M059J (cell line): ENCODE measurements at regions not wholly inside any gene's neighbourhood (a gene's known extent, or its start where the extent isn't known, plus 50 kb on each side); places are given as distances from the start of the nearest gene placed in this dataset.
"Not testable (repeated sequence)": the region's sequence is repeated elsewhere in the genome, so short reads cannot be mapped to it uniquely, and the experiment has no call there.

Experiments
- DNase-seq: peaks from one replicate; pipeline ENCODE4 v3.0.0-alpha.2; 2012; ENCODE audit warnings: low read depth

DNA sequence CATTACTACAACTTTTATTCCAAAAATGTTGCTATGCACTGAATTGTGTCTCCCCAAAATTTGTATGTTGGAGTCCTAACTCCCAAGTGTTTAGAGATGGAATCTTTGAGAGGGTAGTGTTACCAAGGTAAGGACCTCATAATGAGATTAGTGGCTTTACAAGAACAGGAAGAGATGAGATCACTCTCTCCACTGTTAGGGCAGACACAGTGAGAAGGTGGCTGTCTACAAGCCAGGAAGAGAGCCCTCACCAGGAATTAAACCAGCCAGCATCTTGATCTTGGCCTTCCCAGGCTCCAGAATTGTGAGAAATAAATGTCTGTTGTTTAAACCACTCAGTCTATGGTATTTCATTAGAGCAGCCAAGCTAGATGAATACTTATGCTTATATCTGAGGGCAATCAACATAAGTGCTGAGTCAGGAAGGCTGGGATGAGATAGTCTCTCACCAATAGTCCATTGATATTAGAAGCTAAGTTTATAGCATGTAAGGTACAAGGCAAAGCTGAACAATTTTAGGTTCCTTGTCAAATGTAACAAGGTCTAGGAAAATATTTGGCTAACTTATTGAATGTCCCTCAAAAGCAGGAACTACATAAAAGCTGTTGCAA lies 317.6 kb upstream of the REG3G start:
- no peak for DNase-seq

DNA sequence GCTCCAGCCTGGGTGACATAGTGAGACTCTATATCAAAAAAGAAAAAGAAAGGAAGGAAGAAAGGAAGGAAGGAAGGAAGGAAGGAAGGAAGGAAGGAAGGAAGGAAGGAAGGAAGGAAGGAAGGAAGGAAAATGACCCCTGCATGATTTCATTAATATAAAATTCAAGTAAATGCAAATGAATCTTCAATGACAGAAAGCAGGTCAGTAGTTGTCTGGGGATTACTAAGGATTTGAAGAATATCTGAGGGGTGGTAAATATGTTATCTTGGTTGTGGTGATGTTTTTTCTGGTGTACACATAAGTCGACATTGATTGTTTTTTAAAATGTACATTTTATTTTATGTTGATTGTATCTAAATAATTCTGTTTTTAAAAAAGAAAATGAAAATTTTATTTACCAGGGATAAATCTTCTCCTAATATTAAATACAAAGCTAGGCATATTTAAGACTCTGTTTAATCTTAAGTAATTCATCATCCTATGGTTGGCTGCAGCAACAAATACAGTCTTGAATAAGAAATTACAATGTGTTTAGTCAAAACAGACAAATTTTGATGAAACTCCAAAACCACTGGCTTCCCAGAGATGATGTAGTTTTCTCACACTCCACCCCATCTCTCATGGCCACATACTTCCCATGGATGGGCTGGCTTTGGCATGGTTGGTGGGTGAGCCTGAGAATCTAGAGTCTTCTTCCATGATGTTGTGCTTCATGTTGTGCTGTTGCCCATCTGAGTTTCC lies 314.7 kb upstream of the REG3G start:
- no peak for DNase-seq

DNA sequence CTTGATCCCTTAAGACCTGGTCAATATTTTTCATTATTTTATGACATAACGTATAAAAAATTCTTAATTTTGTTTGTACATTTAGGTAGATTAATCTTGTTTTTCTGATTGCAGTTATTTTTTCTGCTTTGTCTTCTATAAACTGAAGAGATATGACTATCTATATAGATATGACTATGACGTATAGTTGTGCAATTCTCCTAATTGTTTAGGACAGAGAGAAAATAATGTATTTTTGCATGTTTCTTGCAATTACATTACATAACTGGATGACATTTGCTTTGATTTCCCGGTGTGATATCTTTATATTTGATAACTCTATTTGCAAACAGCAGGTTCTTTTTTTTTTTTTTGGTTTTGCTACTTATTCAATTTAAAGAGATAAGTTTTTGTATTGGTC lies 310.2 kb upstream of the REG3G start:
- DNase-seq = no peak

DNA sequence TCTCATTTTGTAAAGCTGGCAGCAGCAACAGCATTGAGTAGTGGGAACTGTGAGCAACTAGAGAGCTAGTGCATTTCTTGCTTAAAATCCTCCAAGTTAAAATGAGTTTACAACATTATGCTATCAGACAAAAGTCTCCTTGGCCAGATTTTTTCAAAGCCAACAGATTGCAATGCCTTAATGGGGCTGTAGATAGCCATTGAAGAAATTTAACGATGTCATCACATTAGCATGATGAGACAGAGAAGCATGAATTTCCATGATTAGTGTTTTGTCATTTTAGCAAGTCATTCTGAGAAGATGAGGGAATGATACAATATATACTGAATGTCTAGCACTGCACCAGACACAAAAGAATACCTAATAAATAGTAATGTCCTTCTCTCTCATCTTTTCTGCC lies 307.5 kb upstream of the REG3G start:
- no peak for DNase-seq

DNA sequence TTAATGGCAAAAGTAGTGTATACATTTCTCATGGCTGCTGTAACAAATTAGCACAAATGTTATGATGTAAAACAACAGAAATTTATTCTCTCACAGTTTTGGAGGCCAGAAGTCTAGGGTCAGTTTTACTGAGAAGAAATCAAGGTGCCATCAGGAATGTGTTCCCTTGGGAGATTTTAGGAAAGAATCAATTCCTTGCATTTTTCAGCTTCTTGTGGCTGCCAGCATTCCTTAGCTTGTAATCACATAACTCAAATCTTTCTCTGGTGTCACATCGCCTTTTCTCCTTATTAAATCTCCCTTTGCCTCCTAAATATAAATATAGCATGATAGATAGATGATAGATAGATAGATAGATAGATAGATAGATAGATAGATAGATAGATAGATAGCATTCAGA lies 307.0 kb upstream of the REG3G start:
- peak; percentile 38 for DNase-seq

DNA sequence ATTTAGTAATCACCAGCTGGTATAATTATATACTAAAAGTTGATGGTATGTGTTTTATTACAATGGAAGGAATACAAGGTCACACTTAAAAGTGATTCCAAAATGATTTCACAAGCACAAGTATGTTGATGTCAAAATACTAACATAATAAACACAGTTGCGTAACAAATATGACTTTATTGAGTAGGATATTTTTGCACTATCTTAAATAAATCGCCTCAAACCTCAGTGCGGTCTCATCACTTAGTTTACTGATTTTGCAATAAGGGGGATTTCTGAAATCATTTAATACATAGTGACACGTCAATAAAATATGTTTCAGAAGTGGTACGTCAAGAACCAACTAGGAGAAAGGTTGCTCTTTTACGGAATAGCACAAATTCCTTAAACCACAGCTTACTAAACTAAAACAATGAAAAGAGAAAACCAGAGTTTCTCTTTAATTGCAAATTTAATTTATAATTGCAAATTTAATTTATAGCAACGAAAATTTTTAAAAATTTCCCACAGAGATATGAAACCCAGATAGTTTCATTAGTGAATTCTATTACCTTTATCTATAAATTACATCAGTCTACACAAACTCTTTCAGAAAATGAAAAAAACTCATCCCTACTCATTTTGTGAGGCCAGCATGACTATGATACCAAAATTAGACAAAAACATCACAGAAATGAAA lies 304.0 kb upstream of the REG3G start:
- peak; percentile 7 for DNase-seq

DNA sequence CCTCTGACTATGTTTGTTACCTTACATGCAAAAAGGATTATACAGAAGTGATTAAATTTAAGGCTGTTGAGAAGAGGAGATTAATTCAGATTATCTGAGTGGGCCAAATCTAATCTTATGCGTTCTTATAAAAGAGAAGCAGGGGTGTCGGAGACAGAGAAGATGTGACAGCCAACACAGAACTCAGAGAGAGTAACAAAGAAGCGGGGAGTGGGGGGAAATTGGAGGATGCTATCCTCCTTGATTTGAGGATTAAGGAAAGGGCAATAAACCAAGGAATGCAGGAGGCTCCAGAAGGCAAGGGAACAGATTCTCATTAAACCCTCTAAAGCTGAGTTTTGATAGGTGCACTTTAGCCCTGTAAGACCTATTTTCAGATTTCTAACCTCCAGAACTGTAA lies 291.3 kb upstream of the REG3G start:
- DNase-seq = no peak

DNA sequence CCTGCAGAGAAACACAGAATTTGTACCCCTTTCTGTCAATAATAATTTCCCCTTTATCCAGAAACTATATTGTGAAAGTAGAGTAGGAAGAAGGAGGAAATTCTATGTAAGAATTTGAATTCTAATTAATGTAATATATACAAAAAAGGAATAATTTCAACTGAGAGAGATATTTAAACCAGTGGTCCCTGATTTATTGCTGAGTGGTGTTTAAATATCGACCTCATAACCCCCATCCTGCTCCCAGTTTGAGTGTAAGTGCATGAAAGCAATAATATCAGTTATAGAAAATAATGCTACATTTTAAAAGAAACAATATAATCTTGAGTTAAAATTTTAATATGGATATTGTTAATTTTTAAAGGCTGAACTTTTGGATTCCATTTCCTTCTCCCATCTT lies 286.2 kb upstream of the REG3G start:
- DNase-seq = no peak

DNA sequence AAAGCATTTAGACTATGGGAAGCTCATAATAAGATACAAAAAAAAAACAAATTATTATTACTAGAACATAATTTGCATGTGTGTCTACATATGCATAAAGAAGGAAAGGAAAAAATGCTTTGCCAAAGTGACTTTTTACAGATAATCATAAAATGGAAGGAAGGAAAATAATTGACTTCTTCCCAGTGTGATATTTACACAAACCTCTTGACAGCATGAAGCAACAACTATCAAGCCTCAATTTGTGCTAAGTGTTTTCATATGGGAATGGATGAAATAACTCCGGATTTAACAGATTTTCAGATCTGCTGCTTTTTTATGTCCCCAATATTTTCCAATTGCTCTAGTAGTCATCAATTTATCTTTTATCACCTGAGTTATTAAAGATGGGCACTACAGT lies 275.9 kb upstream of the REG3G start:
- no peak for DNase-seq

DNA sequence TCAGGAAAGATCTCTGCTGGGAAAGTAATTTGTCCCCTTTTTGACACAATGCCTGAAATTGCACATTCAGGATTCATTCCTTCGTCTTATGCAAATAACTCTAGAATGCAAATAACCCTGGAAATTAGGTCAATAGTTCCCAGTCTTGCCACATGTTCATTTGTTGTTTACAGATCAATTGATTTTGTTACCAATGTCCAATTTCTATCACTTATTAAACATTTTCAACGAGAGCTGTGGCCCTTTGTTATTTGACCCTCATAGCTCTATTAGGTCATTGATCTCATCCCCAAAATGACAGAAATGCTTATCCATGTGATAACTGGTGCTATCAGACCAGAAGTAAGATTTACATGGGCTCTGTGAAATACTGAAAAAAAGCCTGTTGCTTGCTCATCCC lies 275.3 kb upstream of the REG3G start:
- no peak for DNase-seq

DNA sequence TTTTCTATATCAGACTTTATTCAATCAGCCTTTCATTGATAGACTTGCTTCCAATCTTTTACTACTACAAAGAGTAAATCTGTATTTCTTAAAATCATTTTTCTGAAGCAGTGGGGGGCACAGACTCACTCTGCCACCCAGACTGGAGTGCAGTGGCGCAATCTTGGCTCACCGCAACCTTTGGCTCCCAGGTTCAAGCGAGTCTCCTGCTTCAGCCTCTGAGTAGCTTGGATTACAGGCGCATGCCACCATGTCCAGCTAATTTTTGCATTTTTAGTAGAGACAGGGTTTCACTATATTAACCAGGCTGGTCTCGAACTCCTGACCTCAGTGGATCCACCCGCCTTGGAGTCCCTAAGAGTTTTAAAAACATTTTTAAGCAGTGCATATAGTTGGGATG lies 270.6 kb upstream of the REG3G start:
- DNase-seq = no peak

DNA sequence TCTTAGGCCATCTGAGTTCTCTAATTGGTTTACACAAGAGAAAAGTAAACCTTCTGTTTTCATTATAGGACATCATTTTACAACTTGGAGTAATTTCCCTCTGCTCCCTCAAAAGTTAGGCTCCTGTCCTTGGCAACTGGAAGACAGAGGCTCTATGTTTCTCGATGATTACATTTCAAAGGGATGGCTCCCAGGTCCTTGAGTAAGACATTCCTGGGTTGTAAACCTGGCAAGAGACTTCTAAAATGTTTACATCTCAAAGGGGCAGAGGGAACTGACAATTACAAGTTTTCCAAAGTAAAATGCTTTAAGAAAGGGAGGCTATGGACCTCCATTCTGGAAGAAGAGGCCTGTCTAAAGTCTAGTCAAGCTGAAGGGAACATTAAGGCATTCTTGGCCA lies 268.3 kb upstream of the REG3G start:
- no peak for DNase-seq

DNA sequence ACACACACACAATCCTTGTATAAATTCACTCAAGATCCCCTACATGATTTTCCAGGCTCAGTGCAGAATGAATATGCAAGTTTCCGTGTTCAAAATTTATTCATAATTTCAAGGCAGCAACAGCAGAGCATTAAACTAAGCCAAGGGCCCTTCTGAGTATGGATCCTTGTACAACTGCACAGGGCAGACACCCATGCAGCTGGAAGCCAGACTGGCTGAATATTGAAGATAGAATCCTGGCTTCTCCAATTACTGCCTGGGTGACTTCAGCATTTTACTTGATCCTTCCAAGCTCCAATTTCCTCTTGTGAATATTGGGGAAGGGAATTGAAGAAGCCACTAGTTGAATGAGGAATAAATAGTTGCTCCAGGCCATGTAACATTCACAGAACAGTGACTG lies 267.9 kb upstream of the REG3G start:
- DNase-seq = no peak

DNA sequence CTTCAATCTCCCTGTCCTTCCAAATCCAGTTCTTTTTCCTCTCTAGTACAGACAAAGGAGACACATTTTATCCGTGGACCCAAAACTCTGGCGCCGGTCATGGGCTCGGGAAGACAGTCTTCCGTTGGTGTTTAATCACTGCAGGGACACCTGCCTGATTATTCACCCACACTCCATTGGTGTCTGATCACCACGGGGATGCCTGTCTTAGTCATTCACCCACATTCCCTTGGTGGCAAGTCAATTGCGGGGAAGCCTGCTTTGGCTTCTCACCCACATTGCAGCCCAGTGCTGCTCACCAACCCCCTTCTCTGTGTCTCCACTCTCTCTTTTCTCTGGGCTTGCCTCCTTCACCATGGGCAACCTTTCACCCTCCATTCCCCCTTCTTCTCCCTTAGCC lies 266.7 kb upstream of the REG3G start:
- not testable (repeated sequence) for DNase-seq

DNA sequence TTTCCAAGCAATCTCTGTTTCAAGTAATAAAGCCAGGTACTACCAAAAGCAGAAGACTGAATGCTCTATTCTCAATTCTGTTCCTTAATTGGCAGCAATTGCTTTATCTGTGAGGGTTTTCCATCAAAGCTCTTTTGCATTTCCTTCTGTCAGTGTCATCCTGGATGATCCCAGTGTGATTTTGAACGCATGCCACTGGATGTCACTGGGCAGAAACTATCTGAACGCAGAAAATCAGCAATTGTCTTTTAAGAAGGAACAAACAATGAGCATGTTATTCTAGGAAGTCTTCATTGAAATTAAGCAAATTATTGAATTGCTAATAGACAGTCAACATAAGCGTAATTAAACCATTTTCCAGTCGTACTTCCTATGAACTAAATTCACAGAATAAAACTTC lies 259.0 kb upstream of the REG3G start:
- no peak for DNase-seq

DNA sequence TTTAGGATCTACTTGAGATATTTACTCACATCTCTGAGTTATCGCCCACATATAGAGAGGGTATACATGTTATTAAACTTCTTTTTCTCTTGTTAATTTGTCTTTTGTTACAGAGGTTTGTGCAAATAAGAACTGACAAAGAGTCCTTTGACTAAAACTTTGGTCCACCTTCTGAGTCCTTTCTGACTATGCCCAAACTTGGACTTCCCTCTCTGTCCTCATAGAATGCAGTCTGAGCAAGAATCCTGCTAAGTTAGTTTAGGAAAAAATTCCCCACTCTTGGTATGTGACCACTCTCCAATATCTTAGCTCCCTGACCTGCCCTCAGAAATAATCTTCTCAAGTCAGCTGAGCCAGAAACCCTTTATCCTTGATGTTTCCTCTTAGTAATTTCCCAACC lies 257.5 kb upstream of the REG3G start:
- no peak for DNase-seq

DNA sequence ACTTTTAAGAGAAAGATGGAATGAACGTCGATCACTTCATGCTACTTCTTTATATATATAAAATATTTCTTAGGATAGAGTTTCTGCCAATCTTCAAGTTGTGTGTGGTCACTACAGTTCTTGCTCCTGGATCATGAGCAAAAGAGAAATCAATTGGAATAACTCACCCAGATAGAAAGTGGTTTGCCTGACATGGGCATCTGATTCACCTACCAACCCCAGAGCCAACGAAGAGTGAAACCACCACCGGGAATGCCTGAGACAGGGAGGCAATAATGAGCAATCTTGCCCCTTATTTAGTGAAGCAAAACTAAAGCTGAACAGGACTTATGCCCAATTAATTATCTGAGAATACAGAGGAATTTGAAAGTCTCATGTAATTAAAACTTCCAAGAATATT lies 250.2 kb upstream of the REG3G start:
- DNase-seq = no peak

DNA sequence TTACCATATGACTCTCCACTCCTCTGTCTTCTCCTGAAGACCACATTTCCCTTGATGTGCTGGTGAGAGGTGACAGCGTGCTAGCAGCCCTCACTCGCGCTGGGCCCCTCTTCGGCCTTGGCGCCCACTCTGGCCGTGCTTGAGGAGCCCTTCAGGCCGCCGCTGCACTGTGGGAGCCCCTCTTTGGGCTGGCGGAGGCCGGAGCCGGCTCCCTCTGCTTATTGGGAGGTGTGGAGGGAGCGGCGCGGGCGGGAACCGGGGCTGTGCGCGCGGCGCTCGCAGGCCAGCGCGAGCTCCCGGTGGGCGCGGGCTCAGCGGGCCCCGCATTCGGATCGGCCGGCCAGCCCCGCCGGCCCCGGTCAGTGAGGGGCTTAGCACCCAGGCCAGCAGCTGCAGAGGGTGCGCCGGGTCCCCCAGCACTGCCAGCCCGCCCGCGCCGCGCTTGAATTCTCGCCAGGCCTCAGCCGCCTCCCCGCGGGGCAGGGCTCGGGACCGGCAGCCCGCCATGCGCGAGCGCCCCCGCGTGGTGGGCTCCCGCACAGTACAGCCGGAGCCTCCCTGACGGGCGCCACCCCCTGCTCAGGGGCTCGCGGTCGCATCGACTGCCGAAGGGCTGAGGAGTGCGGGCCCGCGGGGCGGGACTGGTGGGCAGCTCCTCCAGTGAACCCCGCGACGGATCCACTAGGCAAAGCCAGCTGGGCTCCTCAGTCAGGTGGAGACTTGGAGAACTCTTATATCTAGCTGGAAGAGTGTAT lies 246.6 kb upstream of the REG3G start:
- no peak for DNase-seq

DNA sequence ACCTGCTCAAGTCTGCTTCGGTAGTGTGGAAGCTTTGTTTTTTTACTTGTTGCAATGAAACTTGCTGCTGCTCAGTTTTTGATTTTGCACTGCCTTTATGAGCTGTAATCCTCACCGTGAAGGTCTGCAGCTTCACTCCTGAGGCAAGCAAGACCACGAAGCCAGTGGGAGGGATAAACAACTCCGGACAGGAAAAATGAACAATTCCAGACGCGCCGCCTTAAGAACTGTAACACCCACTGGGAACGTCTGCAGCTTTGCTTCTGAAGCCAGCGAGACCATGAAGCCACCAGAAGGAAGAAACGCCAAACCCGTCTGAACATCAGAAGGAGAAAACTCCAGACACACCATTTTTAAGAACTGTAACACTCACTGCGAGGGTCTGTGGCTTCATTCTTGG lies 245.7 kb upstream of the REG3G start:
- no peak for DNase-seq

DNA sequence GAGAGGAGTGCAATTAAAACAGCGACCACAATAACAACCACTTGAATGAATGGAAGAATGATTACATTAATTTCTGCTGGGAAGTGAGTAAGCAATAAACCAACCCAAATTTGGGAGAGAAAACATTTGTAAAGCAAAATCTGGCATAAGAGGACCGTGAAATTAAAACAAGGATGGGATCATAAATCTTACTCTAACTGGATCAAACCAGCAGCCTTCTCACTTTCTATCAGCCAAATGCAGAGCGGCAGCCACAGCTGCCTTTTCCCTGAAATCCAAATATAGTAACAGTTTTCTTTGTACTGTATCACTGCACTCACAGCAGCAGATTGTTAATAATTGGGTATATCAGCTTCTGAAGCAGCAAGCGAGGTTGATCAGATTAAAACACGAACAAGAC lies 245.2 kb upstream of the REG3G start:
- no peak for DNase-seq

DNA sequence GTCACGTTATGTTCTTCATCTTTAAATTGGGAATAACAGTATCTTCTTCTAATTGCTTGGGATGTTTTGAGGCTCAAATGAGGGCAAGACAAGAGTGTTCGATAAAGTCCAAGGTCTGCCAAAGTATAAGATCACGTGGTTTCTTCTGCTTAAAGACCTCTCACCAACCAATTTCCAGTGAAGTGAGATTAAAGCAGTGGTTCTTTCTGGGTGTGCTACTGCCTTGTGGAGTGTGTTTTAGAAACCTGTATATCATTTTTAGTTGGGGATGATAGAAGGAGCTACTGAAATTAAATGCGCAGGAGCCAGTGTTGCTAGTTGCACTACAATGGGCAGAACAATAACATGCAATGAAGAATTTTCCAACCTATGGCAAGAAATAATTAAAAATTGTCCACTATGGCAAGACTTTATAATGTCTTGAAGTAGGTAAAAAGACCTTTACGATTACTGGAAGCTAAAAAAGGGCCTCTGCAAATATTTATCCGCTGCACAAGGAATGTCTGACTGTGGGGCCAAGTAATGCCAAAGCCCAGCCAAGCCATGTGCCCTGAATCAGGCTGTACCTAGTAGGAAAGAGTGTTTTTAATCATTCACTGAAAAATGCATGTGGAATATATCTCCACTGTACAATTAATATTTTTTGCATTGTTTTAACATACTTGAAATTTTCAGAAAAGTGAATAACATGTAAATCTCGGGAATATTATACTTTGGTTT lies 244.5 kb upstream of the REG3G start:
- no peak for DNase-seq

DNA sequence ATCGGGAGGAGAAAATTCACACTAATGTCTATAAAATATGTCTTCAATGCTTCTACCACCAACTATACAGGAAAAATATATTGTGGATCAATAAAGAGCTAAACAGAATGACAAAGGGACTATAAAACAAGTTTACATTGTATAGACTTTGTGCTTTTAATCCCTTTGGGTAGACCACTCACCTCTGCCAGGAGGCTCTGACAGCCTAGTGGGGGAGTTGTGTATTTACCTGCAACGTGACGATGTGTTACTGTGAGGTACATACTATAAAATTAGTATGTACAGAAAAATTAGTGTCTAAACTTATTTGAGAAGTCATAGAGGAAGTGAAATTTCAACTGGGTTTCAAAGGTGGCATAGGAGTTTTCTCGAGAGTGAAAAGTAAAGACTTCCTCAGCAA lies 243.3 kb upstream of the REG3G start:
- no peak for DNase-seq
